HL-60 (cell line): ENCODE measurements at regions not wholly inside any gene's neighbourhood (a gene's known extent, or its start where the extent isn't known, plus 50 kb on each side); places are given as distances from the start of the nearest gene placed in this dataset.

ENCODE experiments used
- DNase-seq, 2 experiments: peaks; one replicate each; pipeline ENCODE4 v3.0.0-alpha.2; 2010 to 2020; ENCODE audit warnings: low read depth in 1 of 2, low spot score in 1 of 2
- H3K27ac ChIP-seq: fragments of 250-450 bp; sonication (Bioruptor Pico); replicated peaks from 2 replicates; pipeline ENCODE4 v1.5.1; 2020; ENCODE audit warnings: mild to moderate bottlenecking, moderate library complexity
- H3K27me3 ChIP-seq: fragments of 250-450 bp; sonication (Bioruptor Pico); 2 replicates; pipeline ENCODE4 v1.5.1; 2021; ENCODE audit warnings: mild to moderate bottlenecking, moderate library complexity; ENCODE audit not compliant: insufficient read depth, poor library complexity, severe bottlenecking
- H3K4me3 ChIP-seq: replicated peaks from 2 replicates; pipeline ENCODE4 v1.5.1; 2011; ENCODE audit warnings: mild to moderate bottlenecking, control low read depth, low read length; ENCODE audit not compliant: insufficient read depth
- GABPA ChIP-seq: IDR thresholded peaks from 2 replicates; pipeline ENCODE4 v1.6.1; 2012; ENCODE audit warnings: low read depth
- POLR2AphosphoS5 ChIP-seq: IDR thresholded peaks from 2 replicates; pipeline ENCODE4 v1.6.1; 2012; ENCODE audit warnings: low read depth
- SPI1 ChIP-seq: IDR thresholded peaks from 2 replicates; pipeline ENCODE4 v1.6.1; 2012; ENCODE audit warnings: low read depth, mild to moderate bottlenecking, borderline replicate concordance
- TF ChIP-seq, protein P1 (sequence below): IDR thresholded peaks from 2 replicates; pipeline ENCODE4 v1.6.1; 2012; ENCODE audit warnings: low read depth; ENCODE audit not compliant: insufficient replicate concordance
- TF ChIP-seq, protein P2 (sequence below): IDR thresholded peaks from one replicate; pipeline ENCODE4 v1.5.1; 2011; ENCODE audit warnings: low read length, control low read depth, inconsistent platforms; ENCODE audit not compliant: insufficient read depth

DNA sequence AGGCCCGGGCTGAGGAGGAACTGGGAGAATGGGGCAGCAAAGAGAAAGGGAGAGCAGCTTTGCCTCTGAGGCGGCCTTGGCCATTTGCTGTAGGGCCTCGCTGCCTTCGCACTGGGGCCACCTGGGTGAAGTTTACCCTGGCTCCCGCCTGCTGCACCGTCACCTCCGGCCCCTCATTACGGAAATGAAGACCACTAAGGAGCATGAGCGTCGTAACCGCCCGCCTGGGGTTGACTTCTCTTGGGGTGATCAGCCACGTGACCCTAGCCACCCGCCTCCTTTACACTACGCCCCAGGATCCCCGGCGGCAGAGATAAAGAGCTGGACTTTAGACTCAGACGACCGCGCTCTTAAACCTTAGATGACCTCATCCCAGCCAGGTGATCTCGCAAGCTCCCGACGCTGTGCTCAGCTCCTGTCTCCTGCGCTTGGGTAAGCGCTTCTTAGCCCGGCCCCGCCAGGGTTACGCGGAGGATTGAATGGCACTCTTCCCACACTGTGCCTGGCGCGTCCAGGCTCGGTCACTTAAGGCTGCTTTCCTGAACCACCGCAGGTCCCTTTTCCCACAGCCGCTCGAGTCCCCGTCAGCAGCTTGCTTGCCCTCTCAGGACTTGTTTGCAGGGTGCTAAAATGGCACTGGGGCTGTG lies 107.9 kb upstream of the LARP1 start:
- Histone ChIP-seq H3K27me3 (no peaks in the 10 kb centered on the region), H3K4me3 (no peak overlapping the region), H3K27ac (no peak overlapping the region)
- DNase-seq = no peak
- TF ChIP-seq GABPA (no peak), POLR2AphosphoS5 (no peak), SPI1 (no peak)
- TF ChIP-seq, protein P1, sequence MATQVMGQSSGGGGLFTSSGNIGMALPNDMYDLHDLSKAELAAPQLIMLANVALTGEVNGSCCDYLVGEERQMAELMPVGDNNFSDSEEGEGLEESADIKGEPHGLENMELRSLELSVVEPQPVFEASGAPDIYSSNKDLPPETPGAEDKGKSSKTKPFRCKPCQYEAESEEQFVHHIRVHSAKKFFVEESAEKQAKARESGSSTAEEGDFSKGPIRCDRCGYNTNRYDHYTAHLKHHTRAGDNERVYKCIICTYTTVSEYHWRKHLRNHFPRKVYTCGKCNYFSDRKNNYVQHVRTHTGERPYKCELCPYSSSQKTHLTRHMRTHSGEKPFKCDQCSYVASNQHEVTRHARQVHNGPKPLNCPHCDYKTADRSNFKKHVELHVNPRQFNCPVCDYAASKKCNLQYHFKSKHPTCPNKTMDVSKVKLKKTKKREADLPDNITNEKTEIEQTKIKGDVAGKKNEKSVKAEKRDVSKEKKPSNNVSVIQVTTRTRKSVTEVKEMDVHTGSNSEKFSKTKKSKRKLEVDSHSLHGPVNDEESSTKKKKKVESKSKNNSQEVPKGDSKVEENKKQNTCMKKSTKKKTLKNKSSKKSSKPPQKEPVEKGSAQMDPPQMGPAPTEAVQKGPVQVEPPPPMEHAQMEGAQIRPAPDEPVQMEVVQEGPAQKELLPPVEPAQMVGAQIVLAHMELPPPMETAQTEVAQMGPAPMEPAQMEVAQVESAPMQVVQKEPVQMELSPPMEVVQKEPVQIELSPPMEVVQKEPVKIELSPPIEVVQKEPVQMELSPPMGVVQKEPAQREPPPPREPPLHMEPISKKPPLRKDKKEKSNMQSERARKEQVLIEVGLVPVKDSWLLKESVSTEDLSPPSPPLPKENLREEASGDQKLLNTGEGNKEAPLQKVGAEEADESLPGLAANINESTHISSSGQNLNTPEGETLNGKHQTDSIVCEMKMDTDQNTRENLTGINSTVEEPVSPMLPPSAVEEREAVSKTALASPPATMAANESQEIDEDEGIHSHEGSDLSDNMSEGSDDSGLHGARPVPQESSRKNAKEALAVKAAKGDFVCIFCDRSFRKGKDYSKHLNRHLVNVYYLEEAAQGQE = no peak
- TF ChIP-seq, protein P2, sequence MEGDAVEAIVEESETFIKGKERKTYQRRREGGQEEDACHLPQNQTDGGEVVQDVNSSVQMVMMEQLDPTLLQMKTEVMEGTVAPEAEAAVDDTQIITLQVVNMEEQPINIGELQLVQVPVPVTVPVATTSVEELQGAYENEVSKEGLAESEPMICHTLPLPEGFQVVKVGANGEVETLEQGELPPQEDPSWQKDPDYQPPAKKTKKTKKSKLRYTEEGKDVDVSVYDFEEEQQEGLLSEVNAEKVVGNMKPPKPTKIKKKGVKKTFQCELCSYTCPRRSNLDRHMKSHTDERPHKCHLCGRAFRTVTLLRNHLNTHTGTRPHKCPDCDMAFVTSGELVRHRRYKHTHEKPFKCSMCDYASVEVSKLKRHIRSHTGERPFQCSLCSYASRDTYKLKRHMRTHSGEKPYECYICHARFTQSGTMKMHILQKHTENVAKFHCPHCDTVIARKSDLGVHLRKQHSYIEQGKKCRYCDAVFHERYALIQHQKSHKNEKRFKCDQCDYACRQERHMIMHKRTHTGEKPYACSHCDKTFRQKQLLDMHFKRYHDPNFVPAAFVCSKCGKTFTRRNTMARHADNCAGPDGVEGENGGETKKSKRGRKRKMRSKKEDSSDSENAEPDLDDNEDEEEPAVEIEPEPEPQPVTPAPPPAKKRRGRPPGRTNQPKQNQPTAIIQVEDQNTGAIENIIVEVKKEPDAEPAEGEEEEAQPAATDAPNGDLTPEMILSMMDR = no peak

DNA sequence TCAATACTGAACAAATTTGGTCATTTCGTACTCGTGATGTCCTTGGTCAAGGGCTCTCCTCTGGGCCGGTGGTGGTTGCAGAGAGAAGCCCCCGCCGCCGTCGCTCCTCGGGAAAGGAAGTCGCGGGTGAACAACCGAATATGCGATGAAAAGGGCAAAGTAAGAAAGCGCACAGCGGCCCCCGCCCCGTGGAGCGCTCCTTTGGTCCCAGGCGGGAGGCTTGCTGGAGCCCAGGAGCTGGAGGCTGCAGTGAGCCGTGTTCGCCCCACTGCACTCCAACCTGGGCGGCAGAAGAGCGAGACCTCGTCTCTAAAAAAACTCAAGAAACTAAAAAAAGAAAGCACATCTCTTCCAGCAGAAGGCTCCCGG lies 108.4 kb upstream of the LARP1 start:
- Histone ChIP-seq H3K27me3 (no peaks in the 10 kb centered on the region), H3K4me3 (no peak overlapping the region), H3K27ac (no peak overlapping the region)
- DNase-seq = no peak
- TF ChIP-seq POLR2AphosphoS5 (no peak), GABPA (no peak), SPI1 (no peak)
- TF ChIP-seq, protein P1 = no peak
- TF ChIP-seq, protein P2 = no peak

DNA sequence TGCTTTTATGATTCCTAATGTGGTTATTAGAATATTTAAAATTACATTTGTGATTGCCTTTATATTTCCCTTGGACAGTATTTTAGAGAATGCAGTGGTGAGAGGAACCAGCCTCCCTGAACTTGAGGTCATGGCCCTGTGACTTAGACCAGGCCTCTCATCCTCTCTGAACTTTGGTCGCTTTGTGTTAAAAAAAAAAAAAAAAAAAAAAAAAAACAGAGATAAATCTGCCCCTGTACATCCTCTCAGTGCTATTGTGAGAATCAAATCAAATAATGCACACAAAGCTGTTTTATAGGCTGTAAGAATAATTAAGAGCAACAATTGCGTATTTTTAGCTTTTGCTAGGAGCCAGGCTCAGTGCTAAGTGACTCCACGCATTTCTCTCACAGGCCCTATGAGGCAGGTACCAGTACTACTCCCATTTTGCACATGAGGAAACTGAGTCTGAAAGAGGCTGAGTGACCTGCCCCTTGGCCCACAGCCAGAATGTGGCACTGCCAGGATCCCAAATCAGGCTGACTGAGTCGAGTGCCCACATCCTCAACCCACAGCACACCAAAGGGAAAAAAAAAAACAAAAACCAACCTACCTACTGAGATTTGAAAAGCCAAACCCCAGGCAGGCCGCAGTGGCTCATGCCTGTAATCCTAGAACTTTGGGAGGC lies 110.3 kb upstream of the LARP1 start:
- Histone ChIP-seq H3K27ac (no peak overlapping the region), H3K4me3 (no peak overlapping the region), H3K27me3 (no peaks in the 10 kb centered on the region)
- no peak for DNase-seq
- TF ChIP-seq SPI1 (no peak), POLR2AphosphoS5 (no peak), GABPA (no peak)
- TF ChIP-seq, protein P1 = no peak
- TF ChIP-seq, protein P2 = no peak
